Liver (tissue), 7 donors: ENCODE measurements at regions not wholly inside any gene's neighbourhood (a gene's known extent, or its start where the extent isn't known, plus 50 kb on each side); places are given as distances from the start of the nearest gene placed in this dataset.

Experiments
- DNase-seq: peaks from one replicate; pipeline ENCODE4 v3.0.0-alpha.2; 2017; ENCODE audit warnings: low spot score
- H3K27ac ChIP-seq, 2 donors: one replicate each; pipeline ENCODE4 v1.7.0; 2013; ENCODE audit warnings: inconsistent platforms in 2 of 2, low read length in 2 of 2, control low read depth in 1 of 2, low read depth in 1 of 2, mild to moderate bottlenecking in 1 of 2
- H3K27me3 ChIP-seq, 4 donors: one replicate each; pipeline versions ENCODE4 v1.6.1 to v1.7.0; 2013; ENCODE audit warnings: low read length in 3 of 4, inconsistent platforms in 1 of 4, mild to moderate bottlenecking in 1 of 4, moderate library complexity in 1 of 4; ENCODE audit not compliant: control insufficient read depth in 4 of 4, insufficient read depth in 4 of 4
- H3K36me3 ChIP-seq, 4 donors: one replicate each; pipeline versions ENCODE4 v1.6.1 to v1.7.0; 2013; ENCODE audit warnings: low read length in 3 of 4, mild to moderate bottlenecking in 3 of 4, low read depth in 1 of 4, moderate library complexity in 1 of 4; ENCODE audit not compliant: control insufficient read depth in 4 of 4, insufficient read depth in 3 of 4
- H3K4me1 ChIP-seq, 4 donors: one replicate each; pipeline versions ENCODE4 v1.6.1 to v1.7.0; 2013; ENCODE audit warnings: low read length in 3 of 4, mild to moderate bottlenecking in 3 of 4, moderate library complexity in 1 of 4; ENCODE audit not compliant: control insufficient read depth in 4 of 4, insufficient read depth in 4 of 4
- H3K4me3 ChIP-seq, 3 donors: one replicate each; pipeline versions ENCODE4 v1.6.1 to v1.7.0; 2013; ENCODE audit warnings: low read length in 3 of 3, control low read depth in 1 of 3, low read depth in 1 of 3, mild to moderate bottlenecking in 1 of 3
- H3K9ac ChIP-seq, 2 donors: one replicate each; pipeline ENCODE4 v1.7.0; 2013; ENCODE audit warnings: low read length in 2 of 2, mild to moderate bottlenecking in 2 of 2, moderate library complexity in 2 of 2, control low read depth in 1 of 2, low read depth in 1 of 2
- H3K9me3 ChIP-seq, 4 donors: one replicate each; pipeline versions ENCODE4 v1.6.1 to v1.7.0; 2013; ENCODE audit warnings: low read length in 3 of 4; ENCODE audit not compliant: control insufficient read depth in 4 of 4
- ATF3 ChIP-seq: IDR thresholded peaks from 2 replicates; pipeline ENCODE4 v1.6.1; 2016; ENCODE audit warnings: antibody characterized with exemption
- EGR1 ChIP-seq, 2 donors: IDR thresholded peaks; 2 replicates each; pipeline ENCODE4 v1.6.1; 2016 to 2018; ENCODE audit warnings: antibody characterized with exemption in 2 of 2, low read depth in 2 of 2
- FOXA1 ChIP-seq: IDR thresholded peaks from 2 replicates; pipeline ENCODE4 v1.6.1; 2016; ENCODE audit warnings: antibody characterized with exemption
- FOXA2 ChIP-seq: IDR thresholded peaks from 2 replicates; pipeline ENCODE4 v1.6.1; 2016; ENCODE audit warnings: antibody characterized with exemption
- GABPA ChIP-seq, 2 donors: IDR thresholded peaks in 1 of 2; conservative IDR thresholded peaks in 1 of 2; 2 replicates each; pipeline ENCODE4 v1.6.1; 2016; ENCODE audit warnings: antibody characterized with exemption in 2 of 2, mild to moderate bottlenecking in 1 of 2, moderate library complexity in 1 of 2
- HNF4A ChIP-seq, 2 donors: conservative IDR thresholded peaks; 2 replicates each; pipeline ENCODE4 v1.6.1; 2016; ENCODE audit warnings: antibody characterized with exemption in 2 of 2, mild to moderate bottlenecking in 2 of 2
- HNF4G ChIP-seq: IDR thresholded peaks from 2 replicates; pipeline ENCODE4 v1.6.1; 2016; ENCODE audit warnings: antibody characterized with exemption
- JUND ChIP-seq, 2 donors: IDR thresholded peaks; 2 replicates each; pipeline ENCODE4 v1.6.1; 2016; ENCODE audit warnings: antibody characterized with exemption in 2 of 2
- MAX ChIP-seq: IDR thresholded peaks from 2 replicates; pipeline ENCODE4 v1.6.1; 2016; ENCODE audit warnings: antibody characterized with exemption
- NR2F2 ChIP-seq: IDR thresholded peaks from 2 replicates; pipeline ENCODE4 v1.6.1; 2016; ENCODE audit warnings: antibody characterized with exemption
- RAD21 ChIP-seq, 2 donors: IDR thresholded peaks; 2 replicates each; pipeline ENCODE4 v1.6.1; 2016; ENCODE audit warnings: antibody characterized with exemption in 2 of 2, mild to moderate bottlenecking in 2 of 2
- REST ChIP-seq: IDR thresholded peaks from 2 replicates; pipeline ENCODE4 v1.6.1; 2016; ENCODE audit warnings: antibody characterized with exemption, mild to moderate bottlenecking
- RXRA ChIP-seq, 2 donors: IDR thresholded peaks; 2 replicates each; pipeline ENCODE4 v1.6.1; 2017 to 2018; ENCODE audit warnings: antibody characterized with exemption in 2 of 2, mild to moderate bottlenecking in 1 of 2
- SP1 ChIP-seq: IDR thresholded peaks from 2 replicates; pipeline ENCODE4 v1.6.1; 2018; ENCODE audit warnings: antibody characterized with exemption, mild to moderate bottlenecking
- TAF1 ChIP-seq: conservative IDR thresholded peaks from 2 replicates; pipeline ENCODE4 v1.6.1; 2016; ENCODE audit warnings: antibody characterized with exemption, mild to moderate bottlenecking
- YY1 ChIP-seq: IDR thresholded peaks from 2 replicates; pipeline ENCODE4 v1.6.1; 2016; ENCODE audit warnings: antibody characterized with exemption, mild to moderate bottlenecking
- ZBTB33 ChIP-seq: IDR thresholded peaks from 2 replicates; pipeline ENCODE4 v1.6.1; 2016; ENCODE audit warnings: antibody characterized with exemption
- WGBS: extraction: QIAGEN DNeasy Blood & Tissue Kit; methylation state at CpG from one replicate; pipeline ENCODE4 v1.1.7; 2013; 5-methylcytosine and 5-hydroxymethylcytosine counted together
- donor health status: healthy.
- donor health status: healthy.
- donor health status: healthy.
- donor health status: healthy.

GRCh38 chr4:34108391-34108790, 2135.9 kb downstream of the ARAP2 start:
- H3K4me1 ChIP-seq: no peaks in the 10 kb centered on the region
- no peak overlapping the region for H3K27ac ChIP-seq
- no peaks in the 10 kb centered on the region for H3K9me3 ChIP-seq
- DNase-seq: no peak
- no peak overlapping the region for H3K4me3 ChIP-seq
- no peak overlapping the region for H3K9ac ChIP-seq
- TF ChIP-seq FOXA1 (no peak), HNF4G (no peak), NR2F2 (no peak), ATF3 (no peak), REST (no peak), FOXA2 (no peak), SP1 (no peak), MAX (no peak), GABPA (IDR thresholded peaks at IDR 0.05 in 1 of 2, conservative IDR thresholded peaks at IDR 0.05 in 1 of 2) (no peak), TAF1 (no peak), ZBTB33 (no peak), EGR1 (IDR thresholded peaks at IDR 0.05; ENCODE audit: low read depth in 2 of 2) (no peak), JUND (IDR thresholded peaks at IDR 0.05) (no peak)
- H3K36me3 ChIP-seq: no peaks in the 10 kb centered on the region
- no peaks in the 10 kb centered on the region for H3K27me3 ChIP-seq

- Histone ChIP-seq H3K9me3 (no peaks in the 10 kb centered on the region), H3K27me3 (no peaks in the 10 kb centered on the region), H3K4me3 (no peak overlapping the region), H3K4me1 (no peaks in the 10 kb centered on the region), H3K36me3 (no peaks in the 10 kb centered on the region), H3K27ac (no peak overlapping the region), H3K9ac (no peak overlapping the region)
- DNase-seq: no peak
- TF ChIP-seq RXRA (IDR thresholded peaks at IDR 0.05) (peak in 1 of 2 donors; percentile 8), FOXA2 (no peak), HNF4A (conservative IDR thresholded peaks at IDR 0.05) (peak; percentile 42 to 86), HNF4G (no peak), ZBTB33 (no peak), JUND (IDR thresholded peaks at IDR 0.05) (no peak), TAF1 (no peak), RAD21 (IDR thresholded peaks at IDR 0.05) (peak in 1 of 2 donors; percentile 50), EGR1 (IDR thresholded peaks at IDR 0.05; ENCODE audit: low read depth in 2 of 2) (no peak), ATF3 (no peak), REST (no peak), SP1 (no peak), YY1 (no peak)
- 40% methylated on average over 2 of the region's 2 CpGs for WGBS
Measured at GRCh38 chr4:34112573-34112972, 2131.7 kb downstream of the ARAP2 start.
